Stimulated activated naive CD4-positive, alpha-beta T cell (primary cell): ENCODE measurements at regions not wholly inside any gene's neighbourhood (a gene's known extent, or its start where the extent isn't known, plus 50 kb on each side); places are given as distances from the start of the nearest gene placed in this dataset.

Experiments used
- DNase-seq, 6 experiments: peaks; one replicate each; lab custom pipeline; 2025; lab: John Stamatoyannopoulos, UW

DNA sequence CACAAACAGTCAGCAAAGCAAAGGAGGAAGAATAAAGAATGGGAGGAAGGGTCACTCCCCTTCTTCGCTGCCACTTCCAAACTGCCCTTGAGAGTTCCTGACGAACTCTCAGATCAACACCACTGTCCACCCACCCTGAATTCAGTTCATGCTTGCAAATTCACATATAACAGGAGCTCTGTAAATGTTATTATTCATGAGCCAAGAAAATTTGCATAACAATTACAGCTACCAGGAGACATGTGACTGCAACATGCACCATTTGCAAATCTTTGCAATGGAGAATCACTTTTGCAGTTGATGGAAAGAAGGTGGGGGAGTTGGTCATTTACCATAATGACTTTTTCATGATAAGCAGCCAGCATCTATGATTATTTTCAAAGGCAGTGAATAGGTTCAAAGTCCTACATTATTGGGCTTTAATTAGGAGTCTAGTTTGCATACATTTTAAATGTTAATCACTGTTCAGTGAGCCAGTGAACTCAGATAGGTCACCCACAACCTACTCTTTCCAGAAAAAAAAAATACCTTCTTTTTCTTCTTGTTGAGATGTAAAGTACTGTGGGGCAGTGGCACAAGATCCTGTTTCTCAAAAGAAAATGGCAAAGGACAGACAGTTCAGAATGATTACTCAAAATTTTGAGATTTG lies 149.7 kb downstream of the CAAP1 start:
- DNase-seq: no peak

DNA sequence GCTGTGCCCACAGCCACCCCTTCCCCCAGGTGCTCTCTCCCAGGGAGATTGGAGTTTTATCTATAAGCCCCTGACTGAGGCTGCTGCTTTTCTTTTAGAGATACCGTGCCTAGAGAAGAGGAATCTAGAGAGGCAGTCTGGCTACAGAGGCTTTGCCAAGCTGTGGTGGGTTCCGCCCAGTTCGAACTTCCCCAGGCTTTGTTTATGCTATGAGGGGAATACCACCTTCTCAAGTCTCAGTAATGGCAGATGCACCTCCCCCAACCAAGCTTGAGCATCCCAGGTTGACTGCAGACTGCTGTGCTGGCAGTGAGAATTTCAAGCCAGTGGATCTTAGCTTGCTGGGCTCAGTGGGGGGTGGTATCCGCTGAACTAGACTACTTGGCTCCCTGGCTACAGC lies 157.4 kb downstream of the CAAP1 start:
- DNase-seq: no peak

DNA sequence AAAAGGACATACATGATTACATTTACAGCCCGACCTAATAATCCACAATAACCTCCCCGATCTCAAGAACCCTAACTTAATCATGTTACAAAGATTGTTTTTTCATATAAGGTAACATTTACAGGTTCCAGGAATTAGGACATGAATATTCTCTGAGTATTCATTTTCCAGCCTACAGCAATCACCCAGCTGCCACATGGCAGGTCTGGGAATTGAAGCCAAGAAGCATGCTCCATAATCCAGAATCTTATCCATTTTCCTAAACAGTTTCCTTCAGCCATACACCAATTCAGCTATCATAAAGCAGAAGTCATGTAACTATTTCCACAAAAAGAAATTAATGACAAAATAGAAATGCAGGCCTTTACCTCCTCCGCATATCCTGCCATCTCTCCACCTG lies 163.4 kb downstream of the CAAP1 start:
- DNase-seq: no peak

DNA sequence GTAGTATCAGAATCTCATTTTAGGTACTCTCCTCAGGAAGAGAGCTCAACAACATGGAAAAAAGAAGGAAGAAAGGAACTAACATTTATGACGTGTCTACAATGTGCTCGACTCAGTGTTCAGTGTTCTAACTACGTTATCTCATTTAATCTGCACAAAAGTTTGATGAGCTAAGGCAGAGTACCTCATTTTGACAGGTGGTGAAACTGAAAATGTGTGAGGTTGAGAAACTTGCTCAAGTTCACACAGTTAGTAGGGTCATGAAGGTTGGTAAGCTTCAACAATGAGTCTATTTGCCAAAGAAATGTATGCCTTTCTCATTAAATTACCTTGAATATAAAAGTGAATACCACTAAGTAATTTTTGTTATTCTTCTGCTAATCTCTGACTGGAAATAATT lies 165.1 kb downstream of the CAAP1 start:
- no peak for DNase-seq

DNA sequence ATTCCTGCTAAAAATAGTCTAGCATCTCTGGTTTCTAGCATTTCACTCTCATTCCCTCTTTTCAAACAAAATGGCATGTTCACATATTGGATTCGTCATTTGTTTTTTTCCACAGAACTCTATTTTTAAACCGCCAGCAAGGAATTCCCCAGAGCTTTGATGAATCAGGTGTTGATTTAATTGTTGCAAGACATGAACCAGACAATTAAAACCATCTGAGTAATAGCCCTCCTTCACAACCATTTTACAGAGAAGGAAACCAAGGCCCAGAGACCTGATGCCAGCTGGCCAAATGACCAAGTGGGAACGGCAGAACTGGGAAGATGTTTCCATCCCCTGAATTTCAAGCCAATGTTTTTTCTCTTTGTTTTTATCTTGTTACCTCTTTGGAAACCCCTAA lies 167.0 kb downstream of the CAAP1 start:
- no peak for DNase-seq

DNA sequence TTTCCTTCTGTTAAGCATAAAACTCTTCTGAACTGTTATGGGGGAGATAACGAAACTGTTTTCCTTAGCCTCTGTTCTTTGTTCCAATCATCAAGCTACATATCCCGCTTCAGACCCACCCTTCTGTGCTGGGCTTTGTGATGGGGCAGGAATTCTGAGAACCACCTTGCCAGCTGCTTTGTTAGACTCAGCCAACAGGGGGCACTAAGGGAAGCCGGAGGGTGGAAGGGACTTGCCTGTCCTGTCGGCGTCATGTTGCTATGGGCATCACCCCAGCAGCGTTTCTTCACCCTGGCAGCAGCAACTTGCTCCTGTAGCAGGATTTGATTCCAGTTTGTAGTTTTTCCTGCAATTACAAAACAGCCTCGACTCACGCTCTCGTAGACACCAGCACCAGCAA lies 169.1 kb downstream of the CAAP1 start:
- DNase-seq: no peak

DNA sequence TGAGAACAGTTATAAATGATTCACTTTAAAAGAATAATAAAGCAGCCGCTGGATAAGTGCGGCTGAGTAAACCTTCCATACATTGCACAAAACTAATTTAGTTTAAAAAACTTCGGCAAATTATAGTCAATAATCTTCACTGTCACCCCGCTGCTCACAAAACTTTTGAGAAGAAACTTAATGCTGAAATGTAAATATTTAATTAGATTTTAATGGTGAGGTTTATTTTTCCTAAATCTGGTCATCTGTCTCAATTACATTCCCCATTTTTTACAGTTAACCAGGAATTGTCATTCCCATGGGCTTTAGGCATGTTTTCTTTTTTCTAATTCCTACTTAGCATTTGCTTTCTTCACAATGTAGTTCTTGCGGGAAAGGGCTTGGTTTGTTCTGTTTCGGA lies 169.8 kb downstream of the CAAP1 start:
- no peak for DNase-seq

DNA sequence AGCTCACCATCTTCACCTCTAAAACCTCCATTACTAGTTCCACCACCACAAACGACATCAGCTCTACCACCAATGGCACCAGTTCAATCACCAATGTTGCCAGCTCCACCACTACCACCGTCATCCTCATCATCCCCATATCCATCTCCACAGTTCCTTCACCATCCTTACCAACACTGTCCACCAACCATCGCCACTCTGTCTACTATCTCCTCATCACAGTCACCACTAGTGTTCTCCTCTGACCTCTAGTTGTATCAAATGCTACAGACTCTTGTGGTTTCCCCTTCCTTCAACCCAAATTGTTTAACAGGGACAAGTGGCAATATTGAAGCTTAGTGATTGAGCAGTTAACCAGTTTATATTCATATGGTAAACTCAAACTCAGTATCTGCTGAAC lies 182.6 kb downstream of the CAAP1 start:
- DNase-seq: no peak

DNA sequence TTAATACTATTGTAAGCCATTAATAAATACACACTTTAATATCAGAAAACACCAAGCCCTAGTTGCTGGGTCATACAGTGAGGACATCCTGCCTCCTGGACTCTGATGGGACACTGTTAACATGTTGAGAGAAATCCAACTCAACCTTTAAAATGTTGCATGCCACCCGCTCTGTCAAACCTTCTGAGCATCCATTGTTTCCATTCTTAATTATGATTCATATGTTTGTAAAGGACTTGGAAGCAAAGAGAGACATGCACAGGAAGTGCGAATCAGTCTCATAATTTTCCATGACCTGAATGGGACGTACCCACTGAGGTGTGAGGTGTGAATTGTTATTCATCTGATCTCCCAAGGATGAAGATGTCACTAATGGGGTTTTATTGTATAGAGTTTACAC lies 186.4 kb downstream of the CAAP1 start:
- no peak for DNase-seq

DNA sequence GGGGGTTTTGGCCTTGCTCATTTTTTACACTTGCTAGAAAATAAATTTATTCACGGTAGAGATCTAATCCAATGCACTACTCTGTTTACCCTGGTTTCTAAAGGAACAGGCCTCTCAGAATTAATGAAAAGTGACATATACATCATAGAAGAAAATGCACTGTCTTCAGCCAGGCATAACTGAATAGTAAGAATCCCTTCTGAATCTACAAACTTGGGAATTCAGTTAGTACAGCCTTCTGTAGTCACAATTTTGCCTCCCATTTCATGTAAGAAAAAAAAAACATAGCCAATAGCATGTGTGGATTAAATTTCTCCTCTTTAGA lies 197.3 kb downstream of the CAAP1 start:
- DNase-seq: no peak

DNA sequence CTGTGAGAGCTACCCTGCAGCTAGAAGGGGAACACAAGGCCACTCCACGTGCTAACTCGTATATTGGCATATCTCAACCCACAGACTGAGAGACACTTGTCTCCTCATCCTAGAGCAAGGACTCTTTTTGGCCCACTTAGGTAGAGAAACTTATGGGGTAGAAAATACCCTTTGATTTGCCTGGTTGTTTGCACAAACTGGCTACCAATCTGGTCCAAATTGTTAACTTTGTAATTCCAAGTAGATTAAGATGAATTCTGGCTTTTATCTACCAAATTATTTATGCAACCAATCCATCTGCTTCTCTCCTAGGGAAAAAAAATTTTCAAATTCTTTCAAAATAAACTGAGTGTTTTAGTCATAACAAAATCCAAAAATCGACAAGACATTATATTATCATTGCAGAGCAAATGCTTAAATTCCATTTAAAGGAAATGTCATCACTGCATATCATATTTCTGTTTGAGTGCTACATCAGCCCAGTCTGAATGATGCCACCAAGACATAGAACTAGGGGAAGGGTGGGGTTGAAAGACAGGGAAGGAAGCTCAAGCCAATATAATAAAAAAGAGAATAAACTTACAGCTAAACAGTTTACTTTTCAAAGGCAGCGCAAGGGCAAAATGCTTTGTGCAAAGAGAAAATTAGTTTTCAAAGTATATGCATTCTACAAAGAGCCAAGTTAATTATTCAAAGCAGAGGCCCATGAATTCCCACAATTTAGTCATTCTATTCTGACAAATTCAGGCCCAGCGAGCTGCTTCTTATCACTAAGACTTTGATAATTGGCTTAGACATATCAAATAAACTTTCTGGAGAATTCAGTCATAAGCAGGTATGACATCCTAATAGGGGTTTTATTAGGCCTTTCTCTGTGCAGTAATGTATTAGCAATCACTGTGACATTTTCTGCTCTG lies 198.0 kb downstream of the CAAP1 start:
- DNase-seq: no peak

DNA sequence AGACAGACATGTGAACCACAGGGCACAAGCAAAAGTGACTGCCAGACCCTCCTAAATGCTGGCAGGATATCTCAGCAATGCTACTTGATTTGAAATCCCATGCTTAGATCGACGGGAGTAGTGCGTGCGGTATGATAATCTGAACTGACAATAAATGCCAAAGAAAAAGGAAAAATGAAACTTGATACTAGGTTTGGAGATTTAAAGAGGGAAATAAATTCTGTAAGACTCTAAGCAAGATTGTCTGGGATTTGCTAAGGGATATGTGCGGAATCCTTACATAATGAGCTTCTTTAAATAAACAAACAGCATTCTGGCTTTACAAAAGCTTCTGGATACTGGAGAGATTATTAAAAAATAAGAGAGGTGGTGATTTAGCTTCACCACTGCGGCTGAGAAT lies 203.6 kb downstream of the CAAP1 start:
- no peak for DNase-seq

DNA sequence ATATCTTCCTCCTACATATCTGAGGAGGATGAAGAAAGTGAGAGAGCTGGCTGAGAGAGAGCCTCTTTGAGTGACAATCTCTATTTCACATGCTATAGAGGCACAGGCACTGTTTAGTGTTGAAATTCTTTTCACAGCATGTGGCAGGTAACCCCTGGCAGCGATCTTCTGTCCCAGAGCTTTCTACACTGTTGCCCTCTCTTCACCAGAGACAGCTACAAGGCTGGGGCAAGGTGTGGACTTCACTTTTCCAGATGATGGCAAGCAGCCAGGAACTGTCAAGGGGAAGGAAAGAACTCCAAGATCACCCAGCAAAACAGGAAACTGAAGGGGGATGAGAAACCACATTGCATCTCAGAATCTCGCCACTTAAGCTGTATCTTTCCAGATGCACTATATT lies 205.2 kb downstream of the CAAP1 start:
- DNase-seq: no peak

DNA sequence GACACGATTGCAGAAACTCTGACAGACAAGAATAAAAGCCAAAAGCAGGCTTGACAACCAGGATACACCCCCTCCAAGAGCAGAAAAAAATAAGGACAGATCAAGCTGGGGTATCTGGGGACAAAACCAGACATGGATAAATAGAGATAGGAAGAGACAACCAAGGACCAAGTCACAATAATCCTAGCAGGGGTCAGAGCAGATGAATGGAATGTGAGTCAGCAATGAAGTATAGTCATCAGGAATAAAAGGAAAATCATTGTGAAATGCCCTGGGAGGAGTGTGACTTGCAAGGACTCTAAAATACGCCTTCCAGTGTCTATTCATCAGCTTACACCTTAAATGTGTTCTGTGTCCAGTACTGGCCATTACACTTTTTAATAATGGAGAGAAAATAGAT lies 206.8 kb downstream of the CAAP1 start:
- DNase-seq: no peak

DNA sequence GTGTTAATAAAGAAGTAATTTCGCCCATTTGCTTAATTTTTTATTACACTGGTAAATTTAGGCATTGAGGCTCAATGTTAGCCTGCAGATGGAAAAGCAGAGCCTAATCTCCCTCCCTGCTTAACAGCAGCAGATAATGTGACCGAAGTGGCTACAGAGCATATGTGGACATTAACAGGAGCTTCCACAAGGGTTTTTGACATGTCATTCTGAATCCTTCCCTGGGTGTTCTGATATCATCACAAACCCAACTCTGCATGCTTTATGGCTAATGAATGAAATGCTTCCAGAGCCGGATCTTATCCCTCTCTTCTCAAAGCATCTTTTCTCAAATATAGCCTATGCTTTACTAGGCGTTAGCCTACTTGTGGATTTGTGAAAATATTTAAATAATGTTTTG lies 208.6 kb downstream of the CAAP1 start:
- DNase-seq: no peak

DNA sequence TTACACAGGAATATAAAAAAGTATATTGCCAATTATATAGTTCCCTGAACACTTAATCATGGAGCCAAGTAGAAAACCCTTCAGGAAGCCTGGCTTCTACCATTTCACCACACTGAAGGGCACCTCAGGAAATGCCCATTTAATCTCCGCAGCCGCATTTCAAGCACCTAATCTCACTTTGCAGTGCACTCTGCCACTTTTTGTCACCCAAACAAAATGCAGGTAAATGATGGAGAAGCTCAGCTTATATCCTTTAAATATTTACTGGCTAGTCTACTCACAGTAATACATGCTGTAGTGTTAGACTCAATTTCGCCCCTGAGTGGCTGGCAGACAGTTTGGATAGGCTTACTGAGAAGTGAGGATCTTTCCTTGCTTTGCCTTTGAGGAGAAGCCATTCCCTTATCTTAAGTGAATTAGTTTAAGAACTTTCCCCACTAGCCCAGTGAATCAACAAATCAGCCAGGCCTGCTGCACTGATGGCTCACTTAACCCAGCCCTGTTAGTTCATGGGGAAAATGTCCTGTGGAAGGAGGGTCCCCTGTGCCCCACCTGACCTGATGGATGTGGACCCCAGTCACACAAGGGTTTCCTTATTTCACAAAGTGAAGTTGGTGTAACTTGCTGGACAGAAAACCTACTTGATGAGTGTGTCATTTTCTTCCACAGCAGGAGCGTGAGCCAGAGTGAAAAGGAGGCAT lies 209.7 kb downstream of the CAAP1 start:
- no peak for DNase-seq

DNA sequence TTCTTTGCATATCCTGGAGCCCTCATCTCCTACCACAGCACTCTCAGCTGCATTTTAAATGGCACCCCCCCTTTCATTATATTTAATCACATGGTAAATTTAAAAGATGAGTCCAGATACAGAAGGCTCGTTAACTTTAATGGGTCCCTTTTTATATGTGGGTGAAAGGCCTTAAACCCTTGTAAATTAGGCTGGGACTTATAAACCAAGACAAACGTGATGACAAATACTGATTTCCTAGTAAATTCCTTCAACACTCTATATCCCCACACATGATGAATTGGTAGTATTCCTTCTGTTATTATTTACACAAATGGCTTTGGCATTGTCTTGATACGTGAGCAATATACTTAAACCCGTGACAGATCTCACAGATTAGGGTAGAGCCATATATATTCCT lies 210.6 kb downstream of the CAAP1 start:
- DNase-seq: no peak

DNA sequence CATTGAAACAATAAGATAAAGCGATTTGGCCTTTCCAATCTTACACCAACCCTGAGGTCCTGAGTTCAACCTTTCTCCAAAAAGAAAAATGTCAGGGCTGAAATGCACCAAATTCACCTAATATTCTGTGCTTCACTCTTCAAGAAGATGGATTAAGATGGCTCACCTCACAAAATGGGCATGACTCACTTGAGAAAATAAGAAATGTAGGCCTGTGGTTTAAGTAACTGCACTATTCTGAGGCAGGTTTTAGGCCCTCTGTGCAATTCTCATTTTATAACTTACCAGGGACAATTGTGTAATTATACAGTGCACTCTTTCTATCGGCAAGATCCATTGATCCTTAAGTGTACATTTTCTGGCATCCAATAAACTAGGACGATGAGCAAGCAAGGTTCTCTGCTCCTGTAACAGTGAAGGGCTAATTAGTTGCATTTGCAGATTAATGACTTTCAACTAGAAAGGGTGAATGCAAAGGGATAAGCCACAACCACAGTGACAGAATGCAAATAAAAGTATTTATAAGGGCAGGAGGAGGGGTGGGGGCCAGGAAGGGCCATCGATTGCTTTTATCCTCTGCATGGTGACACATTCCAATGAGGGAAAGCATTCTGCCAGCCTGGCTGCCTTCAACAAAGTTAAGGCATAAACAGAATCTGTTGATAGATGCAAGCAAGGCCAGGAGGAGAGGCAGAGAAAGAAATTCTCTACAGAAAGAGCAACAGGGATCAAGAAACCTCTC lies 214.5 kb downstream of the CAAP1 start:
- DNase-seq: no peak

DNA sequence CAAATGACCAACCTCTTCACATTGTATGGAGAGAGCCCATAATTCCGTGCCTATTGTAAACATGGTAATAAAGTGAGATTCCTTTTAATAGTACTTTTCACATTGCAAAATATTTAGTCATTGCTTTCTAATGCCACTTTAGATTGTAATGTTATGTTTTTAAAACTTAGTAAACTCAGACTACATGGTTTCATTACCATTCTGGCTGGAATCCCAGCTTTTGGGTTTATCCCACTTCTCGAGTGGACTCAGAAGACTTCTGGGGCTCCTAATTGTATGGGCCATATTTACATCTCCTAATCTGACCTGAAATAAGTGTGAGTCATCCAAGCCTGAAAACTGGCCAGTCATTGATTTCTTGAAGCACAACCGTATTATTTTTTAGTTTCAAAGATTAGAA lies 217.6 kb downstream of the CAAP1 start:
- DNase-seq: no peak

DNA sequence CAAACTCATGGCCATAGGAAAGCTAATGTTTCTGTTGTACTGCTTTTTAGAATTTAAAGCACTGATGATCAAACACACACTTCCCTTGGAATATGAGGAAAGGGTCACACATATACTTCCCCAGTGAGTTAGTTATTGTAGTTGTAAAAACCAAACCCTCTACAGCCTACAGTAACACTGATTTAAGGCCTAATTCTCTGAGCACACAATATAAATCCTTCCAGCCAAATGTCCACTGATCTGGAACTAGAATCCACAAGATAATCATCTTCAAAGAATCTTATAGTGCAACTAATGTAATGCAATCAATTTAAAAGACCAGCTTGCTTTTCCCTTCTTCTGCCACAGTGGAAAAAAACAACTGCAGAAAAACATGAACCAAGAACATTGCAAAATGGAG lies 219.3 kb downstream of the CAAP1 start:
- DNase-seq: no peak

DNA sequence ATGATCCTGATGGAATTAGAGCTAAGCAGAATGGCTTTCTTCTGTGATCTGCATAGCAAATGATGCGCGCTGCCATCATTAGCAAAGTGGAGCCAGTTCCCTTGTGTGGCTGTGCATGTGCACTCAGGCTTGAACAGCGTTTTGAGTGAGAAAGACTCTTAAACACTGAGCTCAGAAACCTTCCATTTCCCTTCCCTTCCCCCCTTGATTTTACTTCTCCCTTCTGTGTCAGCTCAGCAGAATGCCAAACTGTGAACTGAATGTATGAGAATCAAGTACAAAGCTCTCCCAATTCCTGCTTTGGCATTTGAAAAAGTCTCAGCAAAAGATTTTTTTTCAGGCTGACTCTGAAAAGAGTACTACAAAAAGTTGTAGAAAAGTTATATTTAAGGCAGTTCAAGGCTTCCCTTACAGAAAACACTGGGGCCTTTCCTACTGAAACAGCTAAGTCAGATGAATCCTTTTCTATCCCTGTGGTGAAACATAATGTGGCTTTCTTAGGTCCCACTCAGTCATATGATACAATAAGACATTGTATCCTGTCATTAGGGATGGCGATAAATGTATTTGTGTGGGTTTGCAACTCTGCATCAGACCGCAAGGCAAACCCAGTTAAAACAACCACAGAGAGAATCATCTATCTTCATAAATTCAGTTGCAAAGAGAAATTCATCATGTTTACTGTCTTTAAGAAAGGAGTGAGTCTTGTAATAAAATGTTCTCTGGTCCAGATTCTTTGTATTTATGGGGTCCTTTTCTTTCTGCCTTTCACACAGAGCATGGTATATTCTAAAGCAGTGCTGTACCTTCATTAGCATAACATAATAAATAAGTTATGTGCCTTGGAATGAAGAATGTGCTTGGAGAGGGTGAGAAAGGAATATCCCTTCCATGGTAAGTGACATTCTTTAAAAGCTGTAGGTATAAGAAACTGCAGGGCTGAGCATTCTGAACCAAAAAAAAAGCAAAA lies 222.6 kb downstream of the CAAP1 start:
- no peak for DNase-seq
